HFF-Myc (cell line): ENCODE measurements at regions not wholly inside any gene's neighbourhood (a gene's known extent, or its start where the extent isn't known, plus 50 kb on each side); places are given as distances from the start of the nearest gene placed in this dataset.

ENCODE experiments used
- DNase-seq: peaks from one replicate; pipeline ENCODE4 v3.0.0-alpha.2; 2011; ENCODE audit warnings: low read depth; ENCODE audit errors: extremely low read depth
- H3K4me3 ChIP-seq: replicated peaks from 2 replicates; pipeline ENCODE4 v1.5.1; 2011; ENCODE audit warnings: low read depth, mild to moderate bottlenecking, control low read depth, low read length
- CTCF ChIP-seq: IDR thresholded peaks from 2 replicates; pipeline ENCODE4 v1.5.1; 2012; ENCODE audit warnings: mild to moderate bottlenecking, low read depth, low read length, control low read depth; ENCODE audit errors: missing control alignments

DNA sequence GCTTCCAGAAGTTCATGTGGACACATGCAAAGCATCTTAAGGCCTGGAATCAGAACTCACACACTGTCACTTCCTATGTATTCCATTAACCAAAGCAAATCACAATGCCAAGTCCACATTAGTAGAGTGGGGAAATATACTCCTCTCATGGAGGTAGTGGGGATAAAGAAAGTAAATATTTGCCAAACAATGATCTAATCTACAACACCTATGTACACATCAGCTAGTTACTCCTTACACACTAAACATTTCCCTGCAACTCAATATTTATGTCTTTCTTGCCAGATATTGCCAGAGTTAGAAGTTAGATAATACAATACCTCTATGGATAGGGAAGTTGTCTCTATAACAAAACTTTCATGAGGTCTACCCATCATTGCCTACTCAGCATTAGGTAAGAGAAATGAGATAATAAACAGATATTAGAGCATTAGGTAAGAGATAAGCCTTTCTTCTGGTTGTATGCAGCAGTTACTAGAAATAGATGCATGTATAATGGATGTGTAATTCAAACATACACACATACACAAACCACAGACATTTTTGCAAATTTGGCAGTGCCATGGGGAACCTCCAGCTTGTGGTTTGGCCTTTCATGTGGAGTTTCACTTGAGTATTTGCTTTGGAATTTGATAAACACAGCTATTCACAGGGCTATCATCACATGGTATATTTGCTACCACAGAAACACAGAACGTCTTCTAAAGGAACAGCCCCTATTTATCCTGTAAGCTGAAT, 196.5 kb downstream of the TLE1 start:
- peak; percentile 62 for DNase-seq
- TF ChIP-seq CTCF = no peak
- no peak overlapping the region for H3K4me3 ChIP-seq

- no peak for DNase-seq
- TF ChIP-seq CTCF = no peak
- H3K4me3 ChIP-seq = no peak overlapping the region
Observed at GRCh38 chr9:81490605-81491331, 198.6 kb downstream of the TLE1 start.

DNA sequence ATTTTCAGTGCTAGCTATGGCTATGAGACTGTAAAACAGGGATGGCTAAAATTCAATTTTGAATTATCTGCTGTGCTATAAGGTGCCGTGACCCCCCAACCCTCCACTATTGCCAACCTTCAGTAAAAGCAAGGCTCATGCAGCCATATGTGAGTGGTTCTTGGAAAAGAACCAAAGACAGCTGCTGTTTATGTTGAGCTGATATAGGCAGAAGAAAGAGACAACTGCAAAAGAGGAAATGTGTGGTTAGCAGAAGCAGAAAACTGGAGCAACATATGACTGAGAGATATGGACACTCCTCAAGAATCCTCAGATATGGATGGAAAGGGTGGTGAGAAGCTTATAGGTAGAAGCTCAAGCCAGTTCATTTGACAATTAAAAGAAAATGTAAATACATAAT, 200.3 kb downstream of the TLE1 start:
- no peak for DNase-seq
- H3K4me3 ChIP-seq = no peak overlapping the region
- TF ChIP-seq CTCF = no peak

DNA sequence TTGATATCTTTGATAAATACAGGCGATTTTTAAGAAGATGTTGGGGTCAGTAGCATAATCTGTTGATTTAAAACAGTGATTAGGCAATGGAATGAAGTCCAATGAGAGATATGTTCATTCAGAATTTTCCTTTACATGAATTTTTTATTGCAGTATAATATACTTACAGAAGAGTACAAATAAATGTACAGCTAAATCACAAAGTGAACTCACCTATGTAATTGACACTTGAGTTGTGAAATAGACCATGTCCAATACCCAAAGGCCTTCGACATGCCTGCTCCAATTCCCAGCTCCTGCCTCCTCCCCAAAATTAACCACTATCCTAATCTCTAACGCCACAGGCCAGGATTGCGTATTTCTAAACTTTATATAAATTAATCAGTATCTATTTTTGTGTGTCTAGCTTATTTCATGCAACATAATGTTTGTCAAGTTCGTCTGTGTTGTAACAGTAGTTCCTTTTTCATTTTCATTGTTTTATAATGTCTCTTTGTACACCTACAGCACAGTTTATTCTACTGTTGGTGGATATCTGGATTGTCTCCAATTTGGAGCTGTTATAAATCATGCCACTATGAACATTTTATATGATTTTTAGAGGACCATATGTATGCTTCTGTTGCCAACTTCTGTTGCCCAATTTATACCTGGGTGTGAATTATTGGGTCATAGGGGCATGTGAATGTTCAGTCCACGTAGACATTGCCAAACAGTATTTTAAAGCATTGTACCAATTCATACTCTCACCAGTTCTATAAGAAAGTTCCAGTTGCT, 208.3 kb downstream of the TLE1 start:
- TF ChIP-seq CTCF = no peak
- H3K4me3 ChIP-seq = no peak overlapping the region
- no peak for DNase-seq

DNA sequence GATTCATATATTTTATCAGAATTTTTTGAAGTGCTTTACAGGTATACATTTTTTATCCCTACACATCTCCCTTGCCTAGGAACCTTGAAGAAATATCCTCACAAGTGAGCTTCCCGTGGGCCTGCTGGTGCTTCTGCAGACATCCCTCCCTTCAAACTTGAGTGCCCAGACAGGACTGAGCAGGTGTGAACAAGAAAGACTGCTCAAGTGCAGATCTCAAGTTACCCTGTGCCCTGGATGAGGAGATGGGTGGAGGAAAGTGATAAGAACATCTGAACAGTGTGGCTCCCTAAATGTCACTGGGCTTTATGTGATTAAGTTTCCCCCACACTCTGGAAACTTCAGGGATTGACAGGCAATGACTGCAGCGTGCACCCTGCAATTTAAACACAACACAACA, 209.8 kb downstream of the TLE1 start:
- no peak overlapping the region for H3K4me3 ChIP-seq
- no peak for DNase-seq
- TF ChIP-seq CTCF = no peak

GRCh38 chr9:81477669-81478068, 211.7 kb downstream of the TLE1 start:
- H3K4me3 ChIP-seq = no peak overlapping the region
- no peak for TF ChIP-seq CTCF
- DNase-seq = peak; percentile 58
